ENCODE measurements at regions not wholly inside any gene's neighbourhood (a gene's known extent, or its start where the extent isn't known, plus 50 kb on each side); places are given as distances from the start of the nearest gene placed in this dataset.

- DNase-seq (ENCODE audit: low spot score): no peak
- in situ Hi-C loops (cut with MboI; ENCODE audit: low pct_unique_long_range_greater_than_20kb, low sequenced_read_pairs, unreplicated experiment): no loop called here
- TF ChIP-seq CTCF (IDR thresholded peaks at IDR 0.05; ENCODE audit: extremely low read depth, insufficient read depth, missing control alignments): no peak
These were observed 153.0 kb downstream of the PHETA1 start for GRCh38 chr12:111215881-111216280.

- no peak for DNase-seq (ENCODE audit: low spot score)
- in situ Hi-C loops (cut with MboI; ENCODE audit: low pct_unique_long_range_greater_than_20kb, low sequenced_read_pairs, unreplicated experiment): no loop called here
- no peak for TF ChIP-seq CTCF (IDR thresholded peaks at IDR 0.05; ENCODE audit: extremely low read depth, insufficient read depth, missing control alignments)
These were observed 154.5 kb downstream of the PHETA1 start for GRCh38 chr12:111214401-111214800.

- in situ Hi-C loops (cut with MboI; ENCODE audit: low pct_unique_long_range_greater_than_20kb, low sequenced_read_pairs, unreplicated experiment): no loop called here
- DNase-seq (ENCODE audit: low spot score): no peak
- TF ChIP-seq CTCF (IDR thresholded peaks at IDR 0.05; ENCODE audit: extremely low read depth, insufficient read depth, missing control alignments): no peak
These were observed 155.3 kb downstream of the PHETA1 start for GRCh38 chr12:111213561-111213960.

- DNase-seq (ENCODE audit: low spot score): no peak
- TF ChIP-seq CTCF (IDR thresholded peaks at IDR 0.05; ENCODE audit: extremely low read depth, insufficient read depth, missing control alignments): no peak
- in situ Hi-C loops (cut with MboI; ENCODE audit: low pct_unique_long_range_greater_than_20kb, low sequenced_read_pairs, unreplicated experiment): no loop called here
These were observed 156.0 kb downstream of the PHETA1 start for GRCh38 chr12:111212814-111213456.

GRCh38 chr12:111211910-111212757 is 156.8 kb downstream of the PHETA1 start:
- no peak for TF ChIP-seq CTCF (IDR thresholded peaks at IDR 0.05; ENCODE audit: extremely low read depth, insufficient read depth, missing control alignments)
- in situ Hi-C loops (cut with MboI; ENCODE audit: low pct_unique_long_range_greater_than_20kb, low sequenced_read_pairs, unreplicated experiment): no loop called here
- peak; percentile 43 for DNase-seq (ENCODE audit: low spot score)

- in situ Hi-C loops (cut with MboI; ENCODE audit: low pct_unique_long_range_greater_than_20kb, low sequenced_read_pairs, unreplicated experiment): no loop called here
- no peak for TF ChIP-seq CTCF (IDR thresholded peaks at IDR 0.05; ENCODE audit: extremely low read depth, insufficient read depth, missing control alignments)
- DNase-seq (ENCODE audit: low spot score): no peak
These were observed 159.1 kb downstream of the PHETA1 start for GRCh38 chr12:111209811-111210210.
